C4-2B (cell line): ENCODE measurements at regions not wholly inside any gene's neighbourhood (a gene's known extent, or its start where the extent isn't known, plus 50 kb on each side); places are given as distances from the start of the nearest gene placed in this dataset.

Experiments used
- CTCF ChIP-seq: fragments of 450-650 bp; conservative IDR thresholded peaks from 2 replicates; pipeline ENCODE4 v1.5.1; 2017; ENCODE audit warnings: mild to moderate bottlenecking
- ZFX ChIP-seq: fragments of 450-650 bp; IDR thresholded peaks from 2 replicates; pipeline ENCODE4 v1.6.1; 2017

GRCh38 chrX:7512845-7513244 is 330.1 kb upstream of the VCX start:
- TF ChIP-seq CTCF (no peak), ZFX (no peak)
